Loucy (cell line): ENCODE measurements at regions not wholly inside any gene's neighbourhood (a gene's known extent, or its start where the extent isn't known, plus 50 kb on each side); places are given as distances from the start of the nearest gene placed in this dataset.

Source experiments
- EZH2phosphoT487 ChIP-seq: fragments of 200-600 bp; IDR thresholded peaks from 2 replicates; pipeline ENCODE4 v1.6.1; 2018; ENCODE audit warnings: antibody characterized with exemption, mild to moderate bottlenecking, moderate library complexity, borderline replicate concordance
- TF ChIP-seq, protein P1 (sequence below): fragments of 200-600 bp; sonication (generic); conservative IDR thresholded peaks from 2 replicates; pipeline ENCODE4 v1.5.1; 2014; ENCODE audit warnings: mild to moderate bottlenecking, antibody characterized with exemption, low read length

DNA sequence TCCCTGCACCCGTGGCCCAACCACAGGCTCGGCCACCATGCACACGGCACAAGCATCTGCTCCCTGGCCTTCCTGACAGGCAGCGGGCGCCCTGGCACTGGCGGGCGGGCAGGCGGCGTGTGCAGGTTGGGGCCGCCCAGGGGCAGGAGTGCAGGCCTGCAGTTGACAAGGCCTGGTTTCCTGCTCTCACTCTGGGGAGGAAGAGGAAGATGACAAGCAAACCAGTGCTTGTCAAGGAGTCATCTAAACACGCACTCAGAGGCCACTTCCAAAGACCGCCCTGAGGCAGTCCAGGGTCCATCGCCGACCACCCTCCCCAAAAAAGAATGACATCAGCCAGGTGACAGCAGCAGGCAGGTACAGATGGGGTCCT is 65.3 kb upstream of the LINC01488 start:
- TF ChIP-seq, protein P1, sequence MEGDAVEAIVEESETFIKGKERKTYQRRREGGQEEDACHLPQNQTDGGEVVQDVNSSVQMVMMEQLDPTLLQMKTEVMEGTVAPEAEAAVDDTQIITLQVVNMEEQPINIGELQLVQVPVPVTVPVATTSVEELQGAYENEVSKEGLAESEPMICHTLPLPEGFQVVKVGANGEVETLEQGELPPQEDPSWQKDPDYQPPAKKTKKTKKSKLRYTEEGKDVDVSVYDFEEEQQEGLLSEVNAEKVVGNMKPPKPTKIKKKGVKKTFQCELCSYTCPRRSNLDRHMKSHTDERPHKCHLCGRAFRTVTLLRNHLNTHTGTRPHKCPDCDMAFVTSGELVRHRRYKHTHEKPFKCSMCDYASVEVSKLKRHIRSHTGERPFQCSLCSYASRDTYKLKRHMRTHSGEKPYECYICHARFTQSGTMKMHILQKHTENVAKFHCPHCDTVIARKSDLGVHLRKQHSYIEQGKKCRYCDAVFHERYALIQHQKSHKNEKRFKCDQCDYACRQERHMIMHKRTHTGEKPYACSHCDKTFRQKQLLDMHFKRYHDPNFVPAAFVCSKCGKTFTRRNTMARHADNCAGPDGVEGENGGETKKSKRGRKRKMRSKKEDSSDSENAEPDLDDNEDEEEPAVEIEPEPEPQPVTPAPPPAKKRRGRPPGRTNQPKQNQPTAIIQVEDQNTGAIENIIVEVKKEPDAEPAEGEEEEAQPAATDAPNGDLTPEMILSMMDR: peak; percentile 28; the same call in 1 of the 2 replicates
- no peak for TF ChIP-seq EZH2phosphoT487
